Upper lobe of right lung (tissue), 1 donor: ENCODE measurements at regions not wholly inside any gene's neighbourhood (a gene's known extent, or its start where the extent isn't known, plus 50 kb on each side); places are given as distances from the start of the nearest gene placed in this dataset.

ENCODE experiments used
- ATAC-seq: fragments of 200-7000 bp; cut with Tn5 transposase; one replicate; pipeline ENCODE4 v1.9.1; 2020; ENCODE audit warnings: mild to moderate bottlenecking, moderate library complexity
- DNase-seq: peaks from one replicate; pipeline ENCODE4 v3.0.0-alpha.2; 2020
- H3K27ac ChIP-seq: fragments of 200-600 bp; one replicate; pipeline ENCODE4 v1.8.0; 2022
- H3K27me3 ChIP-seq: fragments of 200-600 bp; one replicate; pipeline ENCODE4 v1.8.0; 2022; ENCODE audit warnings: mild to moderate bottlenecking
- H3K36me3 ChIP-seq: fragments of 200-600 bp; one replicate; pipeline ENCODE4 v1.8.0; 2022
- H3K4me1 ChIP-seq: fragments of 200-600 bp; one replicate; pipeline ENCODE4 v1.8.0; 2022
- H3K4me3 ChIP-seq: fragments of 200-600 bp; one replicate; pipeline ENCODE4 v1.8.0; 2022; ENCODE audit warnings: mild to moderate bottlenecking
- H3K9me3 ChIP-seq: fragments of 200-600 bp; one replicate; pipeline ENCODE4 v1.8.0; 2022
- intact Hi-C: fragments of 100-400 bp; cut with DNase I; formaldehyde crosslinking; loops from one replicate; pipeline ENCODE4 v1.11.0; 2022
- TF ChIP-seq, protein P1 (sequence below): fragments of 200-600 bp; IDR thresholded peaks from one replicate; pipeline ENCODE4 v1.8.0; 2022; ENCODE audit warnings: antibody characterized with exemption
- donor health status: DM: no; HTN: yes; CAD: no; lungs with severe emphysema.

DNA sequence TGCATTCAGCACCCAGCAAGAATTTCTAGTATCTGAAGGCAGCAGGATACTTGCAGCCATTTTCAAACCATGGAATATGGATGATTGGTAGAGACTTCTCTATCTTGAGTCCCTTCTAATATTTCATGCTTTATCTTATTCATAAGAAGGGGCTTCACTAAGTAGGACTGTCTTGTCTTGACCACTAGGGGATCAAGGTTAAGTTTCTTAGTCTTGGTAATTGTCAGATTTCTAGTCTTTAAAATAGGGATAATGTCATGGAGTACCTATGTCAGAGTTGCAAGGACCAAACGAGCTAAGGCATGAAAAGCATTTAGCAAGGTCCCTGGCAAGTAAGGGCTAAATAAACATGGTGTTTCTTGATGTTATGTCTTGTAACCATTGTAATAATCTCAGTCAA, 68.5 kb upstream of the ESR1 start:
- intact Hi-C loops, result no loop called here
- no peaks in the 10 kb centered on the region for H3K4me1 ChIP-seq

DNA sequence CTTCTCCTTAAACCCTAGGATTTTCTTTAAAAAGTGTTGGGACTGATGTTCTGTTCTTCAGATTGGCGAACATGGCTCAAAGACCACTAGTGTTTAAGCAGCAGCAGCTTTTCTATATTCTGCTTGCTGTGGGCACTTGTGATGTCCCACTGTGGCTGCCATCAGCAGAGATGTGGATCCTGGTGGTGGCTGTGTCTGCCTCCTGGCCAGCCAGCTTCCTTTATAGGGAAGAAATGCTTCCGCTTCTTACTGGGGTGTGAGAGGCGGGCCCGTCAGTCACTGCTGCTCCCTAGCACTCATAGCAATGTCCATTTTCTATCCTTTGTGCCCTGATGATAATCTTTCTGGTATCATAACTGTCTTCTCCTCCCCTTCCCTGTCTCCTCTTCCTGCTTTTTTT, 66.7 kb upstream of the ESR1 start:
- Histone ChIP-seq H3K27ac (no peak overlapping the region), H3K36me3 (no peaks in the 10 kb centered on the region), H3K4me3 (no peak overlapping the region), H3K27me3 (no peaks in the 10 kb centered on the region), H3K4me1 (no peaks in the 10 kb centered on the region), H3K9me3 (no peaks in the 10 kb centered on the region)
- ATAC-seq (no peak), DNase-seq (no peak)
- TF ChIP-seq, protein P1, sequence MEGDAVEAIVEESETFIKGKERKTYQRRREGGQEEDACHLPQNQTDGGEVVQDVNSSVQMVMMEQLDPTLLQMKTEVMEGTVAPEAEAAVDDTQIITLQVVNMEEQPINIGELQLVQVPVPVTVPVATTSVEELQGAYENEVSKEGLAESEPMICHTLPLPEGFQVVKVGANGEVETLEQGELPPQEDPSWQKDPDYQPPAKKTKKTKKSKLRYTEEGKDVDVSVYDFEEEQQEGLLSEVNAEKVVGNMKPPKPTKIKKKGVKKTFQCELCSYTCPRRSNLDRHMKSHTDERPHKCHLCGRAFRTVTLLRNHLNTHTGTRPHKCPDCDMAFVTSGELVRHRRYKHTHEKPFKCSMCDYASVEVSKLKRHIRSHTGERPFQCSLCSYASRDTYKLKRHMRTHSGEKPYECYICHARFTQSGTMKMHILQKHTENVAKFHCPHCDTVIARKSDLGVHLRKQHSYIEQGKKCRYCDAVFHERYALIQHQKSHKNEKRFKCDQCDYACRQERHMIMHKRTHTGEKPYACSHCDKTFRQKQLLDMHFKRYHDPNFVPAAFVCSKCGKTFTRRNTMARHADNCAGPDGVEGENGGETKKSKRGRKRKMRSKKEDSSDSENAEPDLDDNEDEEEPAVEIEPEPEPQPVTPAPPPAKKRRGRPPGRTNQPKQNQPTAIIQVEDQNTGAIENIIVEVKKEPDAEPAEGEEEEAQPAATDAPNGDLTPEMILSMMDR, result no peak
- intact Hi-C loops, result no loop called here

More for the DNA sequence above, 68.5 kb upstream of the ESR1 start:
- no peaks in the 10 kb centered on the region for H3K27me3 ChIP-seq
- H3K27ac ChIP-seq, result no peak overlapping the region
- H3K4me3 ChIP-seq, result no peak overlapping the region
- TF ChIP-seq, protein P1, result no peak
- ATAC-seq (no peak), DNase-seq (no peak)
- H3K9me3 ChIP-seq, result no peaks in the 10 kb centered on the region
- no peaks in the 10 kb centered on the region for H3K36me3 ChIP-seq

DNA sequence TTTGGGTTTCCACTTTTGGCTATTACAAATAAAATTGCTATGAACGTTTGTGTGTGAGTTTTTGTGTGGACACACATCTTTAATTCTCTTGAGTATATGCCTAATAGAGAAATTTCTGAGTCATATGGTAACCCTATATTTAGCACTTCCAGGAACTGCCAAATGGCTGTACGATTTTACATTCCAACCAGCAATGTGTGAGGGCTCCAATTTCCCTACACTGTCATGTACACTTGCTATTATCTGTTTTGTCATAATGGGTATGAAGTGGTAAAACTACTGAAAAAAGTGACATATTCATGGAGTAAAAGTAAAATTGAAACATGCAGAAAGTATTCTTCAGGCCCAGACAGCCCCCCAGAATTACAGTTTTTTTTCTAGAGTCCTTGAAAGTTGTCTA, 59.6 kb upstream of the ESR1 start:
- intact Hi-C loops, result no loop called here

DNA sequence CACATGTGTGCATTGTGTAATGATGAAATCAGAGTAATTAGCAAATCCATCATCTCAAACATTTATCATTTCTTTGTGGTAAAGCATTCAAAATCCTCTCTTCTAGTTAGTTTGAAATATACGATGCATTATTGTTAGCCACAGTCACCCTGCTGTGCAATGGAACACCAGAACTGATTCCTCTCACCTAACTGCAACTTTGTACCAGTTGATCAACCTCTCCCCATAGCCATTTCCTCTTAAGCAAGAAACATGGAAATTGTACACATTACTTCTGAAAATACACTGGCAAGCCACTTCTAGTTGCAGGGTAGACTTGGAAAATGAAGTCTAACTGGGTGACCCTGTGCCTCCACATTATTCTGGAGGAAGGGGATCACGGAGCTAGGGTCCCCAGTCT, 58.1 kb upstream of the ESR1 start:
- no peaks in the 10 kb centered on the region for H3K27me3 ChIP-seq
- no peaks in the 10 kb centered on the region for H3K9me3 ChIP-seq
- no peak for DNase-seq
- H3K4me3 ChIP-seq, result no peak overlapping the region
- TF ChIP-seq, protein P1, result no peak
- H3K36me3 ChIP-seq, result no peaks in the 10 kb centered on the region
- intact Hi-C loops, result no loop called here
- H3K27ac ChIP-seq, result no peak overlapping the region
- ATAC-seq, result no peak
- H3K4me1 ChIP-seq, result no peaks in the 10 kb centered on the region

More for the DNA sequence above, 59.6 kb upstream of the ESR1 start:
- no peak overlapping the region for H3K4me3 ChIP-seq
- ATAC-seq (no peak), DNase-seq (no peak)
- no peak overlapping the region for H3K27ac ChIP-seq
- no peaks in the 10 kb centered on the region for H3K9me3 ChIP-seq
- no peaks in the 10 kb centered on the region for H3K36me3 ChIP-seq
- TF ChIP-seq, protein P1, result no peak
- no peaks in the 10 kb centered on the region for H3K27me3 ChIP-seq
- no peaks in the 10 kb centered on the region for H3K4me1 ChIP-seq

DNA sequence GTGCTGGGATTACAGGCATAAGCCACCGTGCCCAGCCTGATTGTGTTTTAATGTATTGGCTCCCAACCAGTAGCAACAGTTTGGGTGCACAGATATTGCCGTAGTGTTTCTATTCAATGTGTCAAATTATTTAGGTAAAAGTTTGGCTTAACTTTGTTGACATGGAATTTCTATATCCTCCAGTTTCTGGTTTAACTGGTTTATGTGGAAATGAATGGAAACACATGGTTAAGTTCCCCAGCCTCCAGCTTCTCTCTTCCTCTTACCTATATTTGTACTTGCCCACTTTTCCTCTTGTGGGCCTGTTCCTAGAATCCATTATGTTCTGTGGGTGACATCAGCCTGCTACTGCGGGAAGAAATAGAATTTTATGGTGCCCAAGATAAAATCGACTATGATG, 53.9 kb upstream of the ESR1 start:
- Histone ChIP-seq H3K4me3 (no peak overlapping the region), H3K36me3 (no peaks in the 10 kb centered on the region), H3K27me3 (no peaks in the 10 kb centered on the region), H3K9me3 (no peaks in the 10 kb centered on the region), H3K27ac (no peak overlapping the region), H3K4me1 (no peaks in the 10 kb centered on the region)
- TF ChIP-seq, protein P1, result no peak
- DNase-seq (no peak), ATAC-seq (no peak)
- intact Hi-C loops, result no loop called here

DNA sequence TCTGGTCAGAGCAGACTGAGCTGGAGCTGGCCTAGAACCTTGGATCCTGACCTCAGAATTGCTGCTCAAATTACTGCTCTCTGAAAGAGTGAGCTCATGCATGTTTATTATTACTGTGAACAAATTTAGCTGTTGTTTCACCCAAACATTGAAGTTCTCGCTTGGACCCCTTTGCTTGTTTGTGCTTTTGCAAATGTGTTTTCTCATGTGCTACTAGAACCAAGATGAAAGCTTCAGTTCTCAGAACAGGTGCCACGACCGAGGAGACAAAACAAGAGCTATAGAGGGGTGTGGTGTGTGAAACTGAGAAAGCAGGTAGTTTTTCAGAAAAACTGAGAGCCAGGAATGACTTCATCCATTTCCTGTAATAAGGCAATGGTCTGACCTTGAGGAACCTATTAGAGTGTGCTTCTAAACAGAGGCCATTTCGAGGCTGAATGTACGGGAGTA, 50.0 kb upstream of the ESR1 start:
- Histone ChIP-seq H3K4me3 (no peak overlapping the region), H3K27me3 (no peaks in the 10 kb centered on the region), H3K36me3 (no peaks in the 10 kb centered on the region), H3K4me1 (no peaks in the 10 kb centered on the region), H3K9me3 (no peaks in the 10 kb centered on the region), H3K27ac (no peak overlapping the region)
- ATAC-seq (no peak), DNase-seq (no peak)
- intact Hi-C loops, result no loop called here
- TF ChIP-seq, protein P1, result no peak
